ENCODE measurements at regions not wholly inside any gene's neighbourhood (a gene's known extent, or its start where the extent isn't known, plus 50 kb on each side); places are given as distances from the start of the nearest gene placed in this dataset.

- Mint-ChIP-seq H3K27ac (no peak overlapping the region), H3K27me3 (ENCODE audit: insufficient read depth) (peaks cover 3% of the 10 kb centered on the region), H3K9me3 (no peaks in the 10 kb centered on the region), H3K4me1 (no peaks in the 10 kb centered on the region), H3K4me3 (no peak overlapping the region), H3K36me3 (ENCODE audit: low read depth) (no peaks in the 10 kb centered on the region)
- Histone ChIP-seq H3K4me1 (ENCODE audit: control insufficient read depth, insufficient read depth, low read length) (no peaks in the 10 kb centered on the region), H3K9me3 (ENCODE audit: control insufficient read depth, low read length) (no peaks in the 10 kb centered on the region), H3K36me3 (ENCODE audit: control insufficient read depth, insufficient read depth, low read length) (no peaks in the 10 kb centered on the region), H3K9ac (ENCODE audit: extremely low read depth, low read length, poor library complexity, severe bottlenecking) (no peak overlapping the region), H3K27me3 (ENCODE audit: control insufficient read depth, insufficient read depth, low read length, poor library complexity, severe bottlenecking) (no peaks in the 10 kb centered on the region), H3K27ac (ENCODE audit: low read depth, low read length) (no peak overlapping the region), H3K4me3 (ENCODE audit: low read length) (no peak overlapping the region)
- no peak for TF ChIP-seq CTCF (conservative IDR thresholded peaks at IDR 0.05)
- no peak for DNase-seq
- WGBS, 2 experiments (ENCODE audit: insufficient coverage in 1 of 2, insufficient read length in 1 of 2): 93 to 95% methylated on average over 6 to 7 of the region's 7 CpGs
Observed at GRCh38 chr21:43364261-43364510, 62.7 kb downstream of the SIK1 start.

- Histone ChIP-seq H3K9me3 (ENCODE audit: control insufficient read depth, low read length) (no peaks in the 10 kb centered on the region), H3K9ac (ENCODE audit: extremely low read depth, low read length, poor library complexity, severe bottlenecking) (no peak overlapping the region), H3K36me3 (ENCODE audit: control insufficient read depth, insufficient read depth, low read length) (no peaks in the 10 kb centered on the region), H3K27ac (ENCODE audit: low read depth, low read length) (no peak overlapping the region), H3K27me3 (ENCODE audit: control insufficient read depth, insufficient read depth, low read length, poor library complexity, severe bottlenecking) (no peaks in the 10 kb centered on the region), H3K4me3 (ENCODE audit: low read length) (no peak overlapping the region), H3K4me1 (ENCODE audit: control insufficient read depth, insufficient read depth, low read length) (no peaks in the 10 kb centered on the region)
- WGBS, 2 experiments (ENCODE audit: insufficient coverage in 1 of 2, insufficient read length in 1 of 2): 92 to 97% methylated on average over 16 to 24 of the region's 24 CpGs
- H3K27ac Mint-ChIP-seq: no peak overlapping the region
- no peak for TF ChIP-seq CTCF (conservative IDR thresholded peaks at IDR 0.05)
- no peak overlapping the region for H3K4me3 Mint-ChIP-seq
- no peaks in the 10 kb centered on the region for H3K9me3 Mint-ChIP-seq
- H3K36me3 Mint-ChIP-seq (ENCODE audit: low read depth): no peaks in the 10 kb centered on the region
- no peaks in the 10 kb centered on the region for H3K4me1 Mint-ChIP-seq
- peaks cover 3% of the 10 kb centered on the region for H3K27me3 Mint-ChIP-seq (ENCODE audit: insufficient read depth)
- no peak for DNase-seq
Observed at GRCh38 chr21:43363506-43364260, 63.2 kb downstream of the SIK1 start.

GRCh38 chr21:43362915-43363314, 64.0 kb downstream of the SIK1 start:
- H3K9ac ChIP-seq (ENCODE audit: extremely low read depth, low read length, poor library complexity, severe bottlenecking): no peak overlapping the region
- H3K4me1 Mint-ChIP-seq: no peaks in the 10 kb centered on the region
- H3K36me3 Mint-ChIP-seq (ENCODE audit: low read depth): no peaks in the 10 kb centered on the region
- H3K27me3 Mint-ChIP-seq (ENCODE audit: insufficient read depth): peaks cover 3% of the 10 kb centered on the region
- WGBS, 2 experiments (ENCODE audit: insufficient coverage in 1 of 2, insufficient read length in 1 of 2): 94% methylated on average over 12 to 13 of the region's 13 CpGs
- no peak overlapping the region for H3K4me3 Mint-ChIP-seq
- H3K27ac Mint-ChIP-seq: no peak overlapping the region
- H3K9me3 ChIP-seq (ENCODE audit: control insufficient read depth, low read length): no peaks in the 10 kb centered on the region
- no peaks in the 10 kb centered on the region for H3K36me3 ChIP-seq (ENCODE audit: control insufficient read depth, insufficient read depth, low read length)
- no peaks in the 10 kb centered on the region for H3K4me1 ChIP-seq (ENCODE audit: control insufficient read depth, insufficient read depth, low read length)
- H3K27me3 ChIP-seq (ENCODE audit: control insufficient read depth, insufficient read depth, low read length, poor library complexity, severe bottlenecking): no peaks in the 10 kb centered on the region
- no peak overlapping the region for H3K4me3 ChIP-seq (ENCODE audit: low read length)
- no peak for TF ChIP-seq CTCF (conservative IDR thresholded peaks at IDR 0.05)
- DNase-seq: no peak
- no peaks in the 10 kb centered on the region for H3K9me3 Mint-ChIP-seq
- H3K27ac ChIP-seq (ENCODE audit: low read depth, low read length): peak overlapping the region; percentile 84
